Activated CD4-positive, alpha-beta T cell treated with anti-CD3 and anti-CD28 coated beads, Interleukin-2, amount 50 U/mL, for 1 hour (primary cell): ENCODE measurements at regions not wholly inside any gene's neighbourhood (a gene's known extent, or its start where the extent isn't known, plus 50 kb on each side); places are given as distances from the start of the nearest gene placed in this dataset.
"Not testable (repeated sequence)": the region's sequence is repeated elsewhere in the genome, so short reads cannot be mapped to it uniquely, and the experiment has no call there.

Experiments used
- DNase-seq: peaks from one replicate; pipeline ENCODE4 v3.0.0-alpha.2; 2020

GRCh38 chr7:85875398-85875797 lies 688.5 kb upstream of the SEMA3D start:
- DNase-seq: no peak

- no peak for DNase-seq
Observed at GRCh38 chr7:85866540-85866939, 679.7 kb upstream of the SEMA3D start.

GRCh38 chr7:85851571-85852193 lies 664.8 kb upstream of the SEMA3D start:
- DNase-seq: no peak

GRCh38 chr7:85850381-85850780 lies 663.5 kb upstream of the SEMA3D start:
- DNase-seq: no peak

GRCh38 chr7:85840554-85840953 lies 653.7 kb upstream of the SEMA3D start:
- DNase-seq: no peak

GRCh38 chr7:85833066-85833465 lies 646.2 kb upstream of the SEMA3D start:
- no peak for DNase-seq

- no peak for DNase-seq
Observed at GRCh38 chr7:85830982-85831381, 644.1 kb upstream of the SEMA3D start.

GRCh38 chr7:85829817-85830432 lies 643.1 kb upstream of the SEMA3D start:
- no peak for DNase-seq

- DNase-seq: no peak
Observed at GRCh38 chr7:85829176-85829575, 642.3 kb upstream of the SEMA3D start.

- no peak for DNase-seq
Observed at GRCh38 chr7:85828614-85829013, 641.8 kb upstream of the SEMA3D start.

GRCh38 chr7:85823396-85824080 lies 636.7 kb upstream of the SEMA3D start:
- no peak for DNase-seq

- DNase-seq: no peak
Observed at GRCh38 chr7:85821926-85822325, 635.1 kb upstream of the SEMA3D start.

- no peak for DNase-seq
Observed at GRCh38 chr7:85820702-85821443, 634.0 kb upstream of the SEMA3D start.

- DNase-seq: no peak
Observed at GRCh38 chr7:85815526-85815925, 628.7 kb upstream of the SEMA3D start.

GRCh38 chr7:85806321-85806720 lies 619.5 kb upstream of the SEMA3D start:
- DNase-seq: no peak

GRCh38 chr7:85805656-85806055 lies 618.8 kb upstream of the SEMA3D start:
- DNase-seq: no peak

- no peak for DNase-seq
Observed at GRCh38 chr7:85805249-85805648, 618.4 kb upstream of the SEMA3D start.

GRCh38 chr7:85802211-85802610 lies 615.4 kb upstream of the SEMA3D start:
- DNase-seq: no peak

- DNase-seq: no peak
Observed at GRCh38 chr7:85796956-85797355, 610.1 kb upstream of the SEMA3D start.

GRCh38 chr7:85791098-85791497 lies 604.2 kb upstream of the SEMA3D start:
- not testable (repeated sequence) for DNase-seq

GRCh38 chr7:85781606-85782005 lies 594.8 kb upstream of the SEMA3D start:
- DNase-seq: no peak

- no peak for DNase-seq
Observed at GRCh38 chr7:85776691-85777345, 590.0 kb upstream of the SEMA3D start.

GRCh38 chr7:85775431-85775830 lies 588.6 kb upstream of the SEMA3D start:
- no peak for DNase-seq
